ENCODE measurements at regions not wholly inside any gene's neighbourhood (a gene's known extent, or its start where the extent isn't known, plus 50 kb on each side); places are given as distances from the start of the nearest gene placed in this dataset.

- Histone ChIP-seq H3K27me3 (no peaks in the 10 kb centered on the region), H3K9me3 (no peaks in the 10 kb centered on the region), H3K36me3 (no peaks in the 10 kb centered on the region), H3K4me3 (no peak overlapping the region), H3K27ac (no peak overlapping the region), H3K4me1 (no peaks in the 10 kb centered on the region)
- WGBS, 2 donors: 62 to 63% methylated on average over 7 of the region's 7 CpGs
- no peak for DNase-seq
- intact Hi-C loops (cut with DNase I): no loop called here
- TF ChIP-seq POLR2AphosphoS5 (IDR thresholded peaks at IDR 0.05): no peak
- TF ChIP-seq POLR2A (IDR thresholded peaks at IDR 0.05): no peak
- TF ChIP-seq CTCF (IDR thresholded peaks at IDR 0.05): no peak
- TF ChIP-seq EP300 (IDR thresholded peaks at IDR 0.05): no peak
Measured at GRCh38 chr15:61309031-61309511, 80.0 kb upstream of the RORA start.

GRCh38 chr15:61308437-61308836 lies 79.3 kb upstream of the RORA start:
- no peaks in the 10 kb centered on the region for H3K4me1 ChIP-seq
- H3K36me3 ChIP-seq: no peaks in the 10 kb centered on the region
- no peaks in the 10 kb centered on the region for H3K9me3 ChIP-seq
- TF ChIP-seq POLR2A (IDR thresholded peaks at IDR 0.05) (no peak), EP300 (IDR thresholded peaks at IDR 0.05) (no peak), CTCF (IDR thresholded peaks at IDR 0.05) (no peak)
- no peak overlapping the region for H3K27ac ChIP-seq
- 86 to 87% methylated on average over 2 of the region's 2 CpGs for WGBS, 2 donors
- H3K27me3 ChIP-seq: no peaks in the 10 kb centered on the region
- H3K4me3 ChIP-seq: no peak overlapping the region
- no peak for DNase-seq
- intact Hi-C loops (cut with DNase I): no loop called here

- WGBS, 2 donors: 78 to 79% methylated on average over 5 of the region's 5 CpGs
- TF ChIP-seq CTCF (IDR thresholded peaks at IDR 0.05) (no peak), POLR2A (IDR thresholded peaks at IDR 0.05) (no peak), EP300 (IDR thresholded peaks at IDR 0.05) (no peak), POLR2AphosphoS5 (IDR thresholded peaks at IDR 0.05) (no peak)
- Histone ChIP-seq H3K27me3 (no peaks in the 10 kb centered on the region), H3K9me3 (no peaks in the 10 kb centered on the region), H3K4me1 (no peaks in the 10 kb centered on the region), H3K27ac (no peak overlapping the region), H3K4me3 (no peak overlapping the region), H3K36me3 (no peaks in the 10 kb centered on the region)
- intact Hi-C loops (cut with DNase I): no loop called here
- no peak for DNase-seq
Measured at GRCh38 chr15:61307474-61307873, 78.4 kb upstream of the RORA start.

GRCh38 chr15:61301701-61302100 lies 72.6 kb upstream of the RORA start:
- no peaks in the 10 kb centered on the region for H3K9me3 ChIP-seq
- no peak overlapping the region for H3K27ac ChIP-seq
- H3K27me3 ChIP-seq: no peaks in the 10 kb centered on the region
- intact Hi-C loops (cut with DNase I): no loop called here
- 89 to 91% methylated on average over 3 of the region's 3 CpGs for WGBS, 2 donors
- TF ChIP-seq CTCF (IDR thresholded peaks at IDR 0.05) (no peak), POLR2A (IDR thresholded peaks at IDR 0.05) (no peak), EP300 (IDR thresholded peaks at IDR 0.05) (no peak), POLR2AphosphoS5 (IDR thresholded peaks at IDR 0.05) (no peak)
- no peak for DNase-seq
- H3K4me1 ChIP-seq: peaks cover 0 to 7% (median 0%) of the 10 kb centered on the region in 4 donors
- H3K36me3 ChIP-seq: no peaks in the 10 kb centered on the region
- H3K4me3 ChIP-seq: no peak overlapping the region

GRCh38 chr15:61299075-61299763 lies 70.1 kb upstream of the RORA start:
- no peak overlapping the region for H3K27ac ChIP-seq
- intact Hi-C loops (cut with DNase I): no loop called here

More at GRCh38 chr15:61299075-61299763, 70.1 kb upstream of the RORA start:
- TF ChIP-seq POLR2AphosphoS5 (IDR thresholded peaks at IDR 0.05) (peak in 3 of 4 donors; percentile 30 to 57 (median 49)), CTCF (IDR thresholded peaks at IDR 0.05) (no peak), POLR2A (IDR thresholded peaks at IDR 0.05) (no peak), EP300 (IDR thresholded peaks at IDR 0.05) (no peak)
- peak; percentile 78 for DNase-seq
- Histone ChIP-seq H3K36me3 (no peaks in the 10 kb centered on the region), H3K4me1 (peaks cover 0 to 7% (median 0%) of the 10 kb centered on the region in 4 donors), H3K4me3 (no peak overlapping the region), H3K9me3 (no peaks in the 10 kb centered on the region), H3K27me3 (no peaks in the 10 kb centered on the region)
- 75 to 78% methylated on average over 4 of the region's 4 CpGs for WGBS, 2 donors
